HCT116 (cell line): ENCODE measurements at regions not wholly inside any gene's neighbourhood (a gene's known extent, or its start where the extent isn't known, plus 50 kb on each side); places are given as distances from the start of the nearest gene placed in this dataset.

Source experiments
- ATAC-seq: fragments of 200-7000 bp; cut with Tn5 transposase; 2 replicates; pipeline ENCODE4 v1.9.1; 2020; ENCODE audit warnings: mild to moderate bottlenecking, moderate library complexity
- BruUV-seq: library from RNA; stranded (reverse); fragments of 400-500 nt; replicated peaks from 2 replicates; lab custom pipeline; 2021; lab: Mats Ljungman, UMichigan
- CTCF ChIA-PET: fragments of 300-600 bp; sonication (Branson Sonifier 250); formaldehyde crosslinking; loops from one replicate; lab custom pipeline; 2021; ENCODE audit warnings: antibody characterized with exemption; lab: Charles Lee
- POLR2A ChIA-PET: fragments of 300-600, 350-600 bp; sonication (Branson Sonifier 250); formaldehyde crosslinking; loops from one replicate; lab custom pipeline; 2021; ENCODE audit warnings: antibody characterized with exemption; lab: Charles Lee
- RAD21 ChIA-PET, 2 experiments: fragments of 300-600 bp; sonication (Branson Sonifier 250); formaldehyde crosslinking; loops; one replicate each; lab custom pipeline; 2023; ENCODE audit warnings: low total read pairs in 2 of 2; ENCODE audit not compliant: uncharacterized antibody in 2 of 2, unreplicated experiment in 2 of 2, low non-redundant PET in 1 of 2; lab: Charles Lee
- DNase-seq: peaks from one replicate; pipeline ENCODE4 v3.0.0-alpha.2; 2010; ENCODE audit warnings: low read depth, low spot score
- H2AFZ ChIP-seq: fragments of 200-600 bp; shearing (Covaris generic), sonication (generic); 2 replicates; pipeline ENCODE4 v1.6.1; 2017; ENCODE audit warnings: low read depth, mixed run types, mixed read lengths, antibody characterized with exemption, low read length; ENCODE audit not compliant: poor library complexity, severe bottlenecking
- H3K27ac ChIP-seq: 2 replicates; pipeline ENCODE4 v1.5.1; 2012; ENCODE audit warnings: low read depth, low read length
- H3K27me3 ChIP-seq: fragments of 200-600 bp; sonication (generic); 2 replicates; pipeline ENCODE4 v1.6.1; 2016; ENCODE audit warnings: mixed run types, low read length, mixed read lengths; ENCODE audit not compliant: insufficient read depth
- H3K36me3 ChIP-seq, 2 experiments: fragments of 200-500 bp in 1 of 2; fragments of 200-600 bp in 1 of 2; sonication (Bioruptor generic) in 1 of 2; sonication (generic) in 1 of 2; 2 replicates each; pipeline versions ENCODE4 v1.5.1 to v1.6.1; 2014 to 2016; ENCODE audit warnings: low read length in 2 of 2, inconsistent platforms in 1 of 2, mixed read lengths in 1 of 2, mixed run types in 1 of 2; ENCODE audit not compliant: insufficient read depth in 2 of 2, control insufficient read depth in 1 of 2
- H3K4me1 ChIP-seq, 2 experiments: fragments of 200-600 bp in 1 of 2; sonication (generic) in 1 of 2; 2 replicates each; pipeline versions ENCODE4 v1.5.1 to v1.6.1; 2012 to 2017; ENCODE audit warnings: low read length in 2 of 2, inconsistent platforms in 1 of 2, mild to moderate bottlenecking in 1 of 2, mixed read lengths in 1 of 2, mixed run types in 1 of 2, moderate library complexity in 1 of 2; ENCODE audit not compliant: insufficient read depth in 2 of 2, control insufficient read depth in 1 of 2
- H3K4me2 ChIP-seq: fragments of 200-600 bp; sonication (generic); 2 replicates; pipeline ENCODE4 v1.6.1; 2017; ENCODE audit warnings: mixed run types, low read length, mixed read lengths
- H3K4me3 ChIP-seq, 2 experiments: fragments of 200-600 bp in 1 of 2; sonication (generic) in 1 of 2; replicated peaks in 1 of 2; 2 replicates each; pipeline ENCODE4 v1.5.1; 2011 to 2016; ENCODE audit warnings: low read length in 2 of 2, control low read depth in 1 of 2, low read depth in 1 of 2, mild to moderate bottlenecking in 1 of 2, mixed read lengths in 1 of 2, mixed run types in 1 of 2
- H3K79me2 ChIP-seq: fragments of 200-600 bp; sonication (generic); 2 replicates; pipeline ENCODE4 v1.6.1; 2017; ENCODE audit warnings: mild to moderate bottlenecking, mixed run types, low read length, moderate library complexity, mixed read lengths; ENCODE audit not compliant: insufficient read depth
- H3K9ac ChIP-seq: fragments of 200-600 bp; sonication (generic); 2 replicates; pipeline ENCODE4 v1.6.1; 2016; ENCODE audit warnings: low read length, mixed read lengths
- H3K9me2 ChIP-seq: fragments of 200-600 bp; sonication (generic), shearing (Covaris generic); 2 replicates; pipeline ENCODE4 v1.6.1; 2017; ENCODE audit warnings: mixed run types, mild to moderate bottlenecking, moderate library complexity; ENCODE audit not compliant: insufficient read depth
- H3K9me3 ChIP-seq, 2 experiments: fragments of 200-500 bp in 1 of 2; fragments of 200-600 bp in 1 of 2; sonication (Bioruptor generic) in 1 of 2; sonication (generic) in 1 of 2; 2 replicates each; pipeline ENCODE4 v1.6.1; 2014 to 2017; ENCODE audit warnings: low read length in 2 of 2, mixed read lengths in 2 of 2, inconsistent platforms in 1 of 2, low read depth in 1 of 2, mild to moderate bottlenecking in 1 of 2, mixed run types in 1 of 2, moderate library complexity in 1 of 2; ENCODE audit not compliant: control insufficient read depth in 1 of 2, insufficient read depth in 1 of 2
- H4K20me1 ChIP-seq: fragments of 200-600 bp; sonication (generic), shearing (Covaris generic); 2 replicates; pipeline ENCODE4 v1.6.1; 2017; ENCODE audit warnings: mixed run types, mild to moderate bottlenecking, moderate library complexity; ENCODE audit not compliant: insufficient read depth
- ATF3 ChIP-seq: IDR thresholded peaks from 2 replicates; pipeline ENCODE4 v1.6.1; 2012
- CEBPB ChIP-seq: IDR thresholded peaks from 2 replicates; pipeline ENCODE4 v1.6.1; 2012; ENCODE audit warnings: low read depth
- CTCF ChIP-seq, 3 experiments: fragments of 200-600 bp in 1 of 3; sonication (generic) in 1 of 3; IDR thresholded peaks in 2 of 3; conservative IDR thresholded peaks in 1 of 3; 2 replicates each; pipeline ENCODE4 v1.5.1; 2012 to 2017; ENCODE audit warnings: low read depth in 2 of 3, low read length in 2 of 3, antibody characterized with exemption in 1 of 3, borderline replicate concordance in 1 of 3, control low read depth in 1 of 3, mild to moderate bottlenecking in 1 of 3, mixed read lengths in 1 of 3, mixed run types in 1 of 3, moderate library complexity in 1 of 3; ENCODE audit not compliant: insufficient read depth in 1 of 3
- EZH2phosphoT487 ChIP-seq: fragments of 200-600 bp; IDR thresholded peaks from 2 replicates; pipeline ENCODE4 v1.6.1; 2018; ENCODE audit warnings: antibody characterized with exemption, borderline replicate concordance
- FOSL1 ChIP-seq: IDR thresholded peaks from 2 replicates; pipeline ENCODE4 v1.6.1; 2012; ENCODE audit warnings: low read depth
- MAX ChIP-seq: IDR thresholded peaks from 2 replicates; pipeline ENCODE4 v1.6.1; 2012
- POLR2A ChIP-seq: IDR thresholded peaks from 2 replicates; pipeline ENCODE4 v1.7.0; 2011; ENCODE audit warnings: borderline replicate concordance; ENCODE audit not compliant: insufficient read depth, insufficient read length; ENCODE audit errors: extremely low read depth
- RAD21 ChIP-seq: IDR thresholded peaks from 2 replicates; pipeline ENCODE4 v1.6.1; 2012; ENCODE audit warnings: low read depth, mild to moderate bottlenecking
- REST ChIP-seq: IDR thresholded peaks from 2 replicates; pipeline ENCODE4 v1.6.1; 2012; ENCODE audit warnings: low read depth
- SP1 ChIP-seq: IDR thresholded peaks from 2 replicates; pipeline ENCODE4 v1.6.1; 2012; ENCODE audit warnings: low read depth
- TCF7L2 ChIP-seq: IDR thresholded peaks from 2 replicates; pipeline ENCODE4 v1.7.0; 2011; ENCODE audit warnings: borderline replicate concordance, inconsistent platforms; ENCODE audit not compliant: insufficient read depth, insufficient read length; ENCODE audit errors: extremely low read depth
- YY1 ChIP-seq: IDR thresholded peaks from 2 replicates; pipeline ENCODE4 v1.6.1; 2011; ENCODE audit warnings: low read length, low read depth, moderate library complexity, mild to moderate bottlenecking; ENCODE audit not compliant: insufficient replicate concordance; ENCODE audit errors: extremely low read depth
- ZFX ChIP-seq: fragments of 450-650 bp; IDR thresholded peaks from 2 replicates; pipeline ENCODE4 v1.6.1; 2017
- intact Hi-C: fragments of 100-400 bp; cut with micrococcal nuclease; formaldehyde crosslinking; loops from 2 replicates; pipeline ENCODE4 v1.10.0; 2022

GRCh38 chr2:217706513-217706912, 296.3 kb downstream of the TNS1 start:
- Histone ChIP-seq H3K4me1 (no peaks in the 10 kb centered on the region), H3K4me2 (no peak overlapping the region), H3K79me2 (no peaks in the 10 kb centered on the region), H3K9me3 (no peaks in the 10 kb centered on the region), H3K27ac (no peak overlapping the region), H3K9ac (no peak overlapping the region), H3K27me3 (peaks cover 83% of the 10 kb centered on the region), H2AFZ (no peak overlapping the region), H3K9me2 (no peaks in the 10 kb centered on the region), H4K20me1 (no peaks in the 10 kb centered on the region), H3K4me3 (no peak overlapping the region), H3K36me3 (no peaks in the 10 kb centered on the region)
- ATAC-seq (no peak), DNase-seq (no peak)
- ChIA-PET RAD21 (no interaction called here), CTCF (no interaction called here), POLR2A (no interaction called here)
- TF ChIP-seq CEBPB = no peak
- TF ChIP-seq CTCF (IDR thresholded peaks at IDR 0.05 in 2 of 3, conservative IDR thresholded peaks at IDR 0.05 in 1 of 3; ENCODE audit: borderline replicate concordance in 1 of 3, insufficient read depth in 1 of 3, low read depth in 2 of 3, low read length in 2 of 3) = no peak
- no peak for TF ChIP-seq SP1
- TF ChIP-seq EZH2phosphoT487 = no peak
- TF ChIP-seq REST = no peak
- no peak for TF ChIP-seq MAX
- no peak for TF ChIP-seq TCF7L2
- no peak for TF ChIP-seq RAD21
- no peak for TF ChIP-seq ATF3
- TF ChIP-seq FOSL1 = no peak
- no peak for TF ChIP-seq YY1
- no peak for TF ChIP-seq POLR2A
- no peak for TF ChIP-seq ZFX
- intact Hi-C loops = no loop called here
- no TSS peak for BruUV-seq
